Stomach (tissue), 8 donors: ENCODE measurements at regions not wholly inside any gene's neighbourhood (a gene's known extent, or its start where the extent isn't known, plus 50 kb on each side); places are given as distances from the start of the nearest gene placed in this dataset.
"Not testable (repeated sequence)": the region's sequence is repeated elsewhere in the genome, so short reads cannot be mapped to it uniquely, and the experiment has no call there.

ENCODE experiments used
- DNase-seq, 2 donors: peaks; one replicate each; pipeline versions ENCODE4 v3.0.0 to v3.0.0-alpha.2; 2013 to 2019
- H3K27ac ChIP-seq, 5 donors: fragments of 200-600 bp in 4 of 5; sonication (generic) in 4 of 5; one replicate each; pipeline ENCODE4 v1.5.1; 2013 to 2019; ENCODE audit warnings: mild to moderate bottlenecking in 1 of 5, moderate library complexity in 1 of 5
- H3K27me3 ChIP-seq, 3 donors: fragments of 200-600 bp; sonication (generic); one replicate each; pipeline ENCODE4 v1.5.1; 2017 to 2019; ENCODE audit warnings: mixed run types in 1 of 3
- H3K36me3 ChIP-seq, 4 donors: fragments of 200-600 bp; sonication (generic); 1 replicate in 3 of 4; 2 replicates in 1 of 4; pipeline ENCODE4 v1.5.1; 2016 to 2019
- H3K4me1 ChIP-seq, 4 donors: fragments of 200-600 bp; sonication (generic); one replicate each; pipeline ENCODE4 v1.5.1; 2016 to 2019
- H3K4me3 ChIP-seq, 4 donors: fragments of 200-600 bp; sonication (generic) in 3 of 4; one replicate each; pipeline ENCODE4 v1.5.1; 2016 to 2019; ENCODE audit warnings: mild to moderate bottlenecking in 1 of 4
- H3K9me3 ChIP-seq, 4 donors: fragments of 200-600 bp; sonication (generic); one replicate each; pipeline ENCODE4 v1.5.1; 2016 to 2019
- EP300 ChIP-seq: sonication (generic); formaldehyde crosslinking; IDR thresholded peaks from one replicate; pipeline ENCODE4 v1.6.1; 2017; ENCODE audit warnings: antibody characterized with exemption
- POLR2A ChIP-seq, 4 donors: fragments of 450-650 bp; IDR thresholded peaks; one replicate each; pipeline ENCODE4 v1.6.1; 2016; ENCODE audit warnings: antibody characterized with exemption in 4 of 4, control low read depth in 2 of 4, mild to moderate bottlenecking in 1 of 4, moderate library complexity in 1 of 4
- POLR2AphosphoS5 ChIP-seq, 3 donors: sonication (generic); formaldehyde crosslinking; IDR thresholded peaks; one replicate each; pipeline ENCODE4 v1.6.1; 2016; ENCODE audit warnings: antibody characterized with exemption in 3 of 3
- WGBS, 5 donors: extraction: QIAGEN DNeasy Blood & Tissue Kit in 3 of 5; methylation state at CpG; one replicate each; pipeline versions ENCODE4 v1.1.5 to v1.1.7; 2013 to 2018; 5-methylcytosine and 5-hydroxymethylcytosine counted together
- intact Hi-C: fragments of 100-400 bp; cut with DNase I; formaldehyde crosslinking; loops from one replicate; pipeline ENCODE4 v1.15.1; 2023; ENCODE audit warnings: low total_unique reads
- TF ChIP-seq, protein P1 (sequence below), 7 experiments: fragments of 450-650 bp in 4 of 7; fragments of 200-600 bp in 3 of 7; sonication (generic) in 3 of 7; IDR thresholded peaks; one replicate each; pipeline ENCODE4 v1.5.1; 2016 to 2019; ENCODE audit warnings: antibody characterized with exemption in 7 of 7, control low read depth in 2 of 7, mild to moderate bottlenecking in 1 of 7
- donor health status: healthy with polysubstance abuse.
- donor health status: Bipolar disorder and iron deficiency.
- donor health status: healthy.

DNA sequence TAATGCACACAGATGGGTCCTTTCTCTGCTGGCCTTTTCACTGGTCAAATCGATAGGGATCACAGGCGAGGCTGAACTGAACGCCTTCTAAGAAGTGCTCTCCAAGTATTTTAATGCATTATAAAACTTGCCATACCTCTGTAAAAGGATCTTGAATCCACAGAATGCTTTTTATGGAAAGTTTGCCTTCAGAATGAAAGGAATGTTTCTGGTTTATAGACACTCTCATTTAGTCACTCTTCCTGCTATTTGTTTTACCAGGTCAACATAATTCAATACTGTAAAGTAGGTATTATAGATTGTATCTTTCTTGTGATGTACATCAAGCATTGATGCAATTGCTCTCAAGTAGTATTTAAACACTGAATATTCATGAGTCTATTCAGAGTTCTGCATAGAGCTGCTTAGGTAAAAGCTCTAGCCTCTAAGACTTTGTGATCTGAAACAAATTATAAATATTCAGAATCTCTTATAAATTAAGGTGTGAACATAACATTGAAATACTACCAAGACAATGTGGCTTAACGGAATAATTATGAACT is 308.4 kb downstream of the ISL1 start:
- H3K36me3 ChIP-seq: no peaks in the 10 kb centered on the region
- intact Hi-C loops: no loop called here

DNA sequence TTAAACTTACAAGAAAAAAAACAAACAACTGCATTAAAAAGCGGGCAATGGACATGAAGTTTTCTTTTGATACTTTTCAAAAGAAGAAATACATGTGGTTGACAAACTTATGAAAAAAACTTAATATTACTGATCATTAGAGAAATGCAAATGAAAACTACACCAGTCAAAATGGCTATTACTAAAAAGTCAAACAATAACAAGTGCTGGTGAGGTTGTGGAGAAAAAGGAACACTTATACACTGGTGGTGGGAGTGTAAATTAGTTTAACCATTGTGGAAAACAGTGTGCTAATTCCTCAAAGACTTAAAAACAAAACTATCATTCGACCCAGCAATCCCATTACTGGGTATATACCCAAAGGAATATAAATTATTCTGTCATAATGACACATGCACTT is 311.6 kb downstream of the ISL1 start:
- WGBS, 5 donors: 29 to 88% (median 74%) methylated on average over 2 of the region's 2 CpGs
- no peaks in the 10 kb centered on the region for H3K27me3 ChIP-seq
- intact Hi-C loops: no loop called here
- DNase-seq: no peak
- H3K9me3 ChIP-seq: peaks cover 0 to 17% (median 3%) of the 10 kb centered on the region in 4 donors
- H3K4me3 ChIP-seq: no peak overlapping the region
- no peak for TF ChIP-seq POLR2AphosphoS5 (IDR thresholded peaks at IDR 0.05)
- TF ChIP-seq EP300: no peak
- TF ChIP-seq, protein P1, sequence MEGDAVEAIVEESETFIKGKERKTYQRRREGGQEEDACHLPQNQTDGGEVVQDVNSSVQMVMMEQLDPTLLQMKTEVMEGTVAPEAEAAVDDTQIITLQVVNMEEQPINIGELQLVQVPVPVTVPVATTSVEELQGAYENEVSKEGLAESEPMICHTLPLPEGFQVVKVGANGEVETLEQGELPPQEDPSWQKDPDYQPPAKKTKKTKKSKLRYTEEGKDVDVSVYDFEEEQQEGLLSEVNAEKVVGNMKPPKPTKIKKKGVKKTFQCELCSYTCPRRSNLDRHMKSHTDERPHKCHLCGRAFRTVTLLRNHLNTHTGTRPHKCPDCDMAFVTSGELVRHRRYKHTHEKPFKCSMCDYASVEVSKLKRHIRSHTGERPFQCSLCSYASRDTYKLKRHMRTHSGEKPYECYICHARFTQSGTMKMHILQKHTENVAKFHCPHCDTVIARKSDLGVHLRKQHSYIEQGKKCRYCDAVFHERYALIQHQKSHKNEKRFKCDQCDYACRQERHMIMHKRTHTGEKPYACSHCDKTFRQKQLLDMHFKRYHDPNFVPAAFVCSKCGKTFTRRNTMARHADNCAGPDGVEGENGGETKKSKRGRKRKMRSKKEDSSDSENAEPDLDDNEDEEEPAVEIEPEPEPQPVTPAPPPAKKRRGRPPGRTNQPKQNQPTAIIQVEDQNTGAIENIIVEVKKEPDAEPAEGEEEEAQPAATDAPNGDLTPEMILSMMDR (IDR thresholded peaks at IDR 0.05): no peak
- TF ChIP-seq POLR2A (IDR thresholded peaks at IDR 0.05): no peak
- no peaks in the 10 kb centered on the region for H3K36me3 ChIP-seq
- H3K27ac ChIP-seq: no peak overlapping the region
- no peaks in the 10 kb centered on the region for H3K4me1 ChIP-seq

More for the DNA sequence above, 308.4 kb downstream of the ISL1 start:
- Histone ChIP-seq H3K27me3 (no peaks in the 10 kb centered on the region), H3K4me3 (no peak overlapping the region), H3K27ac (no peak overlapping the region), H3K4me1 (no peaks in the 10 kb centered on the region), H3K9me3 (peaks cover 0 to 17% (median 3%) of the 10 kb centered on the region in 4 donors)
- TF ChIP-seq POLR2A (IDR thresholded peaks at IDR 0.05): no peak
- TF ChIP-seq, protein P1 (IDR thresholded peaks at IDR 0.05): no peak
- TF ChIP-seq EP300: no peak
- no peak for TF ChIP-seq POLR2AphosphoS5 (IDR thresholded peaks at IDR 0.05)
- DNase-seq: no peak
- 70 to 82% (median 78%) methylated on average over 4 of the region's 4 CpGs for WGBS, 5 donors

DNA sequence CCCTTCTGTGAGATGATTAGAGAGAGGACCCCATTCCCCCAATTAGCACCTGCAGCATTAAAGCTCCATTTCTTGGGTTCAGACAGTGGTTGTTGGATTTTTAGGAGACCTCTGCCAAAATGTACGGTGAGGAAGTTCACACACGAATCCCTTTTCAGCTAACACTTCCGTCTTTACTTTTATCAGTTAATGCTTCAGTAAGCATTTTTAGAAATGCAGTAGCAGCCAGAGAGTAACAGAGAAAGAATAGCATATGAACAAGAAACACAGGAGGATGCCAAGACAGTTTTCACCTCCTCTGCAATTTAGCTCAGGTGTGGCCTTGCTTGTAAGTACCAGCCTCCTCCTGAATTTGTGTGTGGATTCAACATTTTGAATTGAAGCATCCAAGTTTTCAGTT is 312.9 kb downstream of the ISL1 start:
- TF ChIP-seq, protein P1 (IDR thresholded peaks at IDR 0.05): no peak
- TF ChIP-seq EP300: no peak
- no peak for TF ChIP-seq POLR2A (IDR thresholded peaks at IDR 0.05)
- no peak for TF ChIP-seq POLR2AphosphoS5 (IDR thresholded peaks at IDR 0.05)
- Histone ChIP-seq H3K27ac (no peak overlapping the region), H3K4me1 (no peaks in the 10 kb centered on the region), H3K4me3 (no peak overlapping the region), H3K36me3 (no peaks in the 10 kb centered on the region), H3K9me3 (peaks cover 0 to 17% (median 3%) of the 10 kb centered on the region in 4 donors), H3K27me3 (no peaks in the 10 kb centered on the region)
- DNase-seq: no peak
- 76 to 85% (median 81%) methylated on average over 3 of the region's 3 CpGs for WGBS, 5 donors
- intact Hi-C loops: no loop called here

DNA sequence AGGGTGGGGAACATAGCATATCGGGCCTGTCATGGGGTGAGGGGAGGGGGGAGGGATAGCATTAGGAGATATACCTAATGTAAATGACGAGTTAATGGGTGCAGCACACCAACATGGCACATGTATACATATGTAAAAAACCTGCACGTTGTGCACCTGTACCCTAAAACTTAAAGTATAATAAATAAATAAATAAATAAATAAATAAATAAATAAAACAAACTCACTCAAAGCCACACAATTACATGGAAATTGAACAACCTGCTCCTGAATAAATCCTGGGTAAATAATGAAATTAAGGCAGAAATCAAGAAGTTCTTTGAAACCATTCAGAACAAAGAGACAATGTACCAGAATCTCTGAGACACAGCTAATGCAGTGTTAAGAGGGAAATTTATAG is 318.8 kb downstream of the ISL1 start:
- 88 to 96% (median 94%) methylated on average over 3 of the region's 3 CpGs for WGBS, 5 donors

DNA sequence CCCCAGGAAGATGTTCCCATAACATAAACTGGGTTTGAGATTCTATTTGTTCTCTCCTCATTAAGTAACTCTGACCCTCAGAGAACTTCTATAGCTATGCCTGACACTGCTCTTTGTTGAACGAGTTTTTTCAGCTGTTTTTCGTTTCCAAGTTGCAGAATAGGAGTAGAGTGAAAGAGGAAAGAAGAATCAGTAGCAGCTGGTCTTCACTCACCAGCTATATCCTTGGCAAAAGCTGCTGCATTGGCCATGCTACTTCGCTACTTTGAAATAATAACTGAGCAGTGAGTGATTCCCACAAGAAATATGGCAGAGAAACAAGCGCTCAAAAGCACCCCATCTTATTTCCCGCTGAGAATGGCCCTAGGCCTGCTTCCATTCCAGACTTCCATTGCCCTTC is 329.0 kb downstream of the ISL1 start:
- intact Hi-C loops: no loop called here
- Histone ChIP-seq H3K27me3 (no peaks in the 10 kb centered on the region), H3K27ac (no peak overlapping the region), H3K9me3 (peaks cover 0 to 5% (median 0%) of the 10 kb centered on the region in 4 donors), H3K4me3 (no peak overlapping the region), H3K4me1 (no peaks in the 10 kb centered on the region), H3K36me3 (no peaks in the 10 kb centered on the region)
- TF ChIP-seq, protein P1 (IDR thresholded peaks at IDR 0.05): no peak
- no peak for TF ChIP-seq EP300
- TF ChIP-seq POLR2AphosphoS5 (IDR thresholded peaks at IDR 0.05): no peak
- no peak for TF ChIP-seq POLR2A (IDR thresholded peaks at IDR 0.05)
- WGBS, 5 donors: 79 to 89% (median 84%) methylated on average over 5 of the region's 5 CpGs
- no peak for DNase-seq

More for the DNA sequence above, 318.8 kb downstream of the ISL1 start:
- H3K36me3 ChIP-seq, intact Hi-C loops, H3K4me3 ChIP-seq, DNase-seq, H3K9me3 ChIP-seq, H3K27ac ChIP-seq, H3K4me1 ChIP-seq, H3K27me3 ChIP-seq: not testable (repeated sequence)

DNA sequence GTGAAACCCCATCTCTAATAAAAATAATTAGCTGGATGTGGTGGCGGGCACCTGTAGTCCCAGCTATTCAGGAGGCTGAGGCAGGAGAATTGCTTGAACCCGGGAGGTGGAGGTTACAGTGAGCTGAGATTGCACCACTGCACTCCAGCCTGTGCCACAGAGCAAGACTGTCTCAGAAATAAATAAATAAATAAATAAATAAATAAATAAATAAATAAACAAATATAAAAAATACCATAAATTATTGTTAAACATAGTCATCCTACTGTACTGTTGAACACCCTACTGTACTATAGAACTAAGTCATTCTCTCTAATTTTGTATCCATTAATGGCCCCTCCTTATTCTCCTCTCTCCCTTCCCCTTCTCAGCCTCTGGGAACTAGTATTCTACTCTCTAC is 332.2 kb downstream of the ISL1 start:
- 90 to 100% (median 92%) methylated on average over 2 of the region's 2 CpGs for WGBS, 5 donors
- H3K9me3 ChIP-seq, DNase-seq, H3K27me3 ChIP-seq, H3K27ac ChIP-seq, H3K4me1 ChIP-seq, H3K4me3 ChIP-seq, H3K36me3 ChIP-seq, intact Hi-C loops: not testable (repeated sequence)
